ENCODE measurements at regions not wholly inside any gene's neighbourhood (a gene's known extent, or its start where the extent isn't known, plus 50 kb on each side); places are given as distances from the start of the nearest gene placed in this dataset.

DNA sequence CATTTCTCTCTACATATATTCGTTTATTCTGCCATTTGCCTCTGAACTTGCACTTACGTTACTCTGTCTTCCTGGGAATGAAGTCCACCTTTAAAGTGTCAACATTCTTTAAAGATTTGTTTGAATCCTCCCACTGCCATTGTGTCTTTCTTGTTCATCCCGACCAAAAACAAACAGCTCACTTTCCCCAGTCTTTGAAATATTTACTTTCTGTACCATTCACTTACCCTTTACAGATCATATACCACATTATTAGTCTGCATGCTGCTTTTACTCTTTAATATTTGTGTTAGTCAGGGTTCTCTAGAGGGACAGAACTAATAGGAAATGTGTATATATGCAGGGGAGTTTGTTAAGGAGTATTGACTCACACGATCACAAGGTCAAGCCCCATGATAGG, 176.6 kb upstream of the STARD13 start:
- Histone ChIP-seq H3K4me2 (ENCODE audit: low read length) (no peak overlapping the region), H4K20me1 (ENCODE audit: insufficient read depth, low read length) (no peaks in the 10 kb centered on the region), H3K36me3 (ENCODE audit: insufficient read depth, low read length) (no peaks in the 10 kb centered on the region), H3K79me2 (ENCODE audit: insufficient read depth, low read length) (no peaks in the 10 kb centered on the region), H2AFZ (ENCODE audit: low read depth, low read length) (no peak overlapping the region), H3K27me3 (ENCODE audit: insufficient read depth, low read length) (no peaks in the 10 kb centered on the region), H3K9me3 (ENCODE audit: insufficient read depth, low read depth, low read length) (no peaks in the 10 kb centered on the region), H3K4me1 (ENCODE audit: insufficient read depth, low read length) (no peaks in the 10 kb centered on the region), H3K9ac (ENCODE audit: low read length) (no peak overlapping the region), H3K27ac (ENCODE audit: low read depth, low read length) (no peak overlapping the region), H3K4me3 (ENCODE audit: insufficient read depth, low read depth, low read length) (no peak overlapping the region)
- Mint-ChIP-seq H3K36me3 (ENCODE audit: low read depth, unreplicated experiment) (no peaks in the 10 kb centered on the region), H3K27ac (ENCODE audit: unreplicated experiment) (no peak overlapping the region), H3K4me3 (ENCODE audit: unreplicated experiment) (no peak overlapping the region), H3K9me3 (ENCODE audit: unreplicated experiment) (peaks cover 6% of the 10 kb centered on the region), H3K27me3 (ENCODE audit: low read depth, unreplicated experiment) (no peaks in the 10 kb centered on the region), H3K4me1 (ENCODE audit: low read depth, unreplicated experiment) (peaks cover 6% of the 10 kb centered on the region)
- TF ChIP-seq CTCF (IDR thresholded peaks at IDR 0.05; ENCODE audit: insufficient read depth, low read depth, low read length) (no peak), EZH2 (IDR thresholded peaks at IDR 0.05; ENCODE audit: insufficient read depth, low read length) (no peak)
- no peak for FAIRE-seq
- DNase-seq (ENCODE audit: low read depth) = no peak

DNA sequence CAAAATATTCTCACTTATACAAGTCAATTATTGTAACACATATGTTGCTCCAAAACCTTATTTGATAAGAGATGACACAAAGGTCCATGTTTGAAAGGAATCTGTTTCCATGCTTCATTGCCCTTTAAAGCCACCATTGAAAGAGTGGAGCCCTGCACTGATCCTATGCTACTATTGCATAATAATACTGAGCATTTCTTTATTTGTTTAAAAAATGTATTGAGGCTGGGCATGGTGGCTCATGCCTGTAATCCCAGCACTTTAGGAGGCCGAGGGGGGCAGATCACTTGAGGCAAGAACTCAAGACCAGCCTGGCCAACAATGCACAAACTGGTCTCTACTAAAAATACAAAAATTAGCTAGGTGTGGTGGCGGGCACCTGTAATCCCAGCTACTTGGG, 178.8 kb upstream of the STARD13 start:
- H3K27ac ChIP-seq (ENCODE audit: low read depth, low read length) = no peak overlapping the region
- H3K36me3 ChIP-seq (ENCODE audit: insufficient read depth, low read length) = no peaks in the 10 kb centered on the region
- TF ChIP-seq CTCF (IDR thresholded peaks at IDR 0.05; ENCODE audit: insufficient read depth, low read depth, low read length) = no peak
- TF ChIP-seq EZH2 (IDR thresholded peaks at IDR 0.05; ENCODE audit: insufficient read depth, low read length) = no peak
- no peaks in the 10 kb centered on the region for H3K4me1 ChIP-seq (ENCODE audit: insufficient read depth, low read length)
- DNase-seq (ENCODE audit: low read depth) (no peak), FAIRE-seq (no peak)
- no peaks in the 10 kb centered on the region for H4K20me1 ChIP-seq (ENCODE audit: insufficient read depth, low read length)
- no peak overlapping the region for H3K4me3 ChIP-seq (ENCODE audit: insufficient read depth, low read depth, low read length)
- no peaks in the 10 kb centered on the region for H3K27me3 ChIP-seq (ENCODE audit: insufficient read depth, low read length)
- Mint-ChIP-seq H3K27me3 (ENCODE audit: low read depth, unreplicated experiment) (no peaks in the 10 kb centered on the region), H3K9me3 (ENCODE audit: unreplicated experiment) (no peaks in the 10 kb centered on the region), H3K27ac (ENCODE audit: unreplicated experiment) (no peak overlapping the region), H3K36me3 (ENCODE audit: low read depth, unreplicated experiment) (no peaks in the 10 kb centered on the region), H3K4me1 (ENCODE audit: low read depth, unreplicated experiment) (peaks cover 6% of the 10 kb centered on the region), H3K4me3 (ENCODE audit: unreplicated experiment) (no peak overlapping the region)
- no peak overlapping the region for H3K4me2 ChIP-seq (ENCODE audit: low read length)
- no peak overlapping the region for H2AFZ ChIP-seq (ENCODE audit: low read depth, low read length)
- H3K9ac ChIP-seq (ENCODE audit: low read length) = no peak overlapping the region
- no peaks in the 10 kb centered on the region for H3K9me3 ChIP-seq (ENCODE audit: insufficient read depth, low read depth, low read length)
- H3K79me2 ChIP-seq (ENCODE audit: insufficient read depth, low read length) = no peaks in the 10 kb centered on the region

GRCh38 chr13:33466262-33466661, 180.7 kb upstream of the STARD13 start:
- no peaks in the 10 kb centered on the region for H3K79me2 ChIP-seq (ENCODE audit: insufficient read depth, low read length)
- Mint-ChIP-seq H3K27ac (ENCODE audit: unreplicated experiment) (no peak overlapping the region), H3K4me1 (ENCODE audit: low read depth, unreplicated experiment) (peaks cover 6% of the 10 kb centered on the region), H3K9me3 (ENCODE audit: unreplicated experiment) (no peaks in the 10 kb centered on the region), H3K36me3 (ENCODE audit: low read depth, unreplicated experiment) (no peaks in the 10 kb centered on the region), H3K27me3 (ENCODE audit: low read depth, unreplicated experiment) (no peaks in the 10 kb centered on the region), H3K4me3 (ENCODE audit: unreplicated experiment) (no peak overlapping the region)
- no peak overlapping the region for H3K9ac ChIP-seq (ENCODE audit: low read length)
- H3K4me3 ChIP-seq (ENCODE audit: insufficient read depth, low read depth, low read length) = no peak overlapping the region
- H3K4me2 ChIP-seq (ENCODE audit: low read length) = no peak overlapping the region
- no peaks in the 10 kb centered on the region for H4K20me1 ChIP-seq (ENCODE audit: insufficient read depth, low read length)
- DNase-seq (ENCODE audit: low read depth) = no peak
- FAIRE-seq = no peak
- no peaks in the 10 kb centered on the region for H3K36me3 ChIP-seq (ENCODE audit: insufficient read depth, low read length)
- H2AFZ ChIP-seq (ENCODE audit: low read depth, low read length) = no peak overlapping the region
- no peaks in the 10 kb centered on the region for H3K9me3 ChIP-seq (ENCODE audit: insufficient read depth, low read depth, low read length)
- no peaks in the 10 kb centered on the region for H3K27me3 ChIP-seq (ENCODE audit: insufficient read depth, low read length)
- H3K27ac ChIP-seq (ENCODE audit: low read depth, low read length) = no peak overlapping the region
- H3K4me1 ChIP-seq (ENCODE audit: insufficient read depth, low read length) = no peaks in the 10 kb centered on the region
- TF ChIP-seq EZH2 (IDR thresholded peaks at IDR 0.05; ENCODE audit: insufficient read depth, low read length) (no peak), CTCF (IDR thresholded peaks at IDR 0.05; ENCODE audit: insufficient read depth, low read depth, low read length) (no peak)
